D721Med (cell line): ENCODE measurements at regions not wholly inside any gene's neighbourhood (a gene's known extent, or its start where the extent isn't known, plus 50 kb on each side); places are given as distances from the start of the nearest gene placed in this dataset.

Experiments used
- DNase-seq: peaks from one replicate; pipeline ENCODE4 v3.0.0; 2011; ENCODE audit warnings: low spot score; ENCODE audit not compliant: insufficient read length
- FAIRE-seq: peaks from 2 replicates; lab custom pipeline; 2011; peaks lifted over from hg19 to GRCh38; lab: Jason Lieb, UNC
- TF ChIP-seq, protein P1 (sequence below): IDR thresholded peaks from 2 replicates; pipeline ENCODE4 v1.5.1; 2012; ENCODE audit warnings: mild to moderate bottlenecking, control low read depth; ENCODE audit not compliant: insufficient read depth; ENCODE audit errors: missing control alignments

GRCh38 chr15:81068516-81068915, 65.6 kb upstream of the CFAP161 start:
- no peak for DNase-seq
- no peak for FAIRE-seq
- TF ChIP-seq, protein P1, sequence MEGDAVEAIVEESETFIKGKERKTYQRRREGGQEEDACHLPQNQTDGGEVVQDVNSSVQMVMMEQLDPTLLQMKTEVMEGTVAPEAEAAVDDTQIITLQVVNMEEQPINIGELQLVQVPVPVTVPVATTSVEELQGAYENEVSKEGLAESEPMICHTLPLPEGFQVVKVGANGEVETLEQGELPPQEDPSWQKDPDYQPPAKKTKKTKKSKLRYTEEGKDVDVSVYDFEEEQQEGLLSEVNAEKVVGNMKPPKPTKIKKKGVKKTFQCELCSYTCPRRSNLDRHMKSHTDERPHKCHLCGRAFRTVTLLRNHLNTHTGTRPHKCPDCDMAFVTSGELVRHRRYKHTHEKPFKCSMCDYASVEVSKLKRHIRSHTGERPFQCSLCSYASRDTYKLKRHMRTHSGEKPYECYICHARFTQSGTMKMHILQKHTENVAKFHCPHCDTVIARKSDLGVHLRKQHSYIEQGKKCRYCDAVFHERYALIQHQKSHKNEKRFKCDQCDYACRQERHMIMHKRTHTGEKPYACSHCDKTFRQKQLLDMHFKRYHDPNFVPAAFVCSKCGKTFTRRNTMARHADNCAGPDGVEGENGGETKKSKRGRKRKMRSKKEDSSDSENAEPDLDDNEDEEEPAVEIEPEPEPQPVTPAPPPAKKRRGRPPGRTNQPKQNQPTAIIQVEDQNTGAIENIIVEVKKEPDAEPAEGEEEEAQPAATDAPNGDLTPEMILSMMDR: no peak

DNA sequence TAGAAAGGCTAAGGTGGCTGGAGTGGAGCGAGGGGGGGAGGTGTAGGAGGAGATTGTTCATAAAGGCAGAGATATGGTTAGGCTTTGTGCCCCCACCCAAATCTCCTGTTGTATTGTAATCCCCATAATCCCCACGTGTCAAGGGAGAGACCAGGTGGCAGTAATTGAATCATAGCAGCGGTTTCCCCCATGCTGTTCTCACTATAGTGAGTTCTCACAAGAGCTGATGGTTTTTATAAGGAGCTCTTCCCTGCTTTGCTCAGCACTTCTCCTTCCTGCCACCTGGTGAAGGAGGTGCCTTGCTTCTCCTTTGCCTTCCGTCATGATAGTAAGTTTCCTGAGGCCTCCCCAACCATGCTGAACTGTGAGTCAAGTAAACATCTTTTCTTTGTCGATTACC, 64.7 kb upstream of the CFAP161 start:
- TF ChIP-seq, protein P1: no peak
- no peak for DNase-seq
- FAIRE-seq: peak; percentile 88

DNA sequence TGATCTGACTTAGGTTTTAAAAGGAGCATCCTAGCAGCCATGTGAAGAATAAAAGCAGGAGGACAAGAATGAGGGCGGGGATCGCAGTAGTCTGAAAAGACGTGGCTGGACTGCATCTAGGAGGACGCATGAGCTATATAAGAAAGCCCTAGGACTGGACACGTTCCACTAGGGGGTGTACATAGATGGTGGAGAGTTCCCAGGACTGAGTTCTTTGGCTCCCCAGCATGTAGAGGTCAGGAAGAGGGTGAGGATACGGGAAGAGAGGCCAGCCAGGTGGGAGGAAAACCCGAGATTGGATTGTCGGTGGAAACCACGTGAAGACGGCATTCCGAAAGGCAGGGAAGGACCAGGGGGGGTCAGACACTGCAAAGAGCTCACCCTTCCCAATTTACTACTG, 64.2 kb upstream of the CFAP161 start:
- TF ChIP-seq, protein P1: no peak
- FAIRE-seq (no peak), DNase-seq (no peak)

DNA sequence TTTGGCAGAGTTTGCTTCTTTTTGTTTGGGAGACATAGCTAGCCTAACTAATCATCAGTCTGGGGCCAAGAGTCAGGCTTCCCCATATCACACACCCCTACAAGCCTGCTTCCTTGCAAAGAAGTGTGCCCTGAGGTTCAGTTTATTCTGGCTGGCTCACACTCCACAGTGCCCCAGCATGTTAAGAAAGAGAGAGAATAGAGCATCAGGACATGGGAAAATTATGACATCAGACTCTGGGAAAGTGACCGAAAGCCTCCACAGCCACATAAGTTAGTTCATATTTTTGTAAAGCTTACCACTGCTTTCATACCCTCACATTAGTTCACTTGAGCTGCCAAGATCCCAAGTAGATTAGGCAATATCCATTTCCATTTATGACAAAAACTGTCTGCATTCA, 63.0 kb upstream of the CFAP161 start:
- DNase-seq (no peak), FAIRE-seq (no peak)
- TF ChIP-seq, protein P1: no peak

DNA sequence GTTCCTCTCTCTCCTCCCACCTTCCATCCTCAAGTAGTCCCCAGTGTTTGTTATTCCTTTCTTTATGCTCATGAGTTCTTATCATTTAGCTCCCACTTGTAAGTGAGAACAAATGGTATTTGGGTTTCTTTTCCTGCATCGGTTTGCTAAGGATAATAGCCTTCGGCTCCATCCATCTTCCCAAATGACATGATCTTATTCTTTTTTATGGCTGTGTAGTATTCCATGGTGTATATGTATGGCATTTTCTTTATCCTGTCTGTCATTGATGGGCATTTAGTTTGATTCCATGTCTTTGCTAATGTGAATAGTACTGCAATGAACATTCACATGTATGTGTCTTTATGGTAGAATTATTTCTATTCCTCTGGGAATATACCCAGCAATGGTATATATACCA, 62.4 kb upstream of the CFAP161 start:
- TF ChIP-seq, protein P1: no peak
- no peak for FAIRE-seq

GRCh38 chr15:81072551-81072950, 61.5 kb upstream of the CFAP161 start:
- TF ChIP-seq, protein P1: no peak
- FAIRE-seq (no peak), DNase-seq (no peak)

More for the DNA sequence above, 62.4 kb upstream of the CFAP161 start:
- DNase-seq: no peak

GRCh38 chr15:81073801-81074200, 60.3 kb upstream of the CFAP161 start:
- DNase-seq: no peak
- FAIRE-seq: no peak
- TF ChIP-seq, protein P1: no peak
